GM19240 (cell line): ENCODE measurements at regions not wholly inside any gene's neighbourhood (a gene's known extent, or its start where the extent isn't known, plus 50 kb on each side); places are given as distances from the start of the nearest gene placed in this dataset.

Experiments used
- DNase-seq: peaks from one replicate; pipeline ENCODE4 v3.0.0; 2011; ENCODE audit warnings: low spot score; ENCODE audit not compliant: insufficient read length

GRCh38 chr4:13250263-13250662 lies 233.9 kb downstream of the RAB28 start:
- no peak for DNase-seq

- no peak for DNase-seq
Observed at GRCh38 chr4:13248621-13249298, 235.4 kb downstream of the RAB28 start.

GRCh38 chr4:13246107-13246506 lies 238.0 kb downstream of the RAB28 start:
- DNase-seq: no peak

DNA sequence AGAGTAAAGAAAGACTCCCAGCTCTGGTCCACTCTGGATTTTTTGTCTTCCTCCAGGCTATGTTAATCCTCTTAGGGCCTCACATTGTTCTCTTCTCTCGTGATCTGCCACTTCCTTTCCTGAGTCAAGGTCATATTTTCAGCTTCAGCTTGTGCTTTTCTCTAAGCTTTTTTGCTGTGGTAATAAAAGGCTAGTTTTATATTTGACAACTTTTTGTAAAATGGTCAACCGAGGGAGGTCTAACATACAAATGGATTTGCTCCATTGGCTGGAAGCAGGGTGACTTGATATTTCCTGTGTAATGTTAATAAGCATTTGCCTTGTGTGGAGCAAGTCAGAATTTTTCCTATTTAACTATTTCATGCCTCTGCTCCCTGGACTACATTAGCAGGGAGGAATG lies 239.7 kb downstream of the RAB28 start:
- DNase-seq: no peak

- DNase-seq: no peak
Observed at GRCh38 chr4:13243152-13243551, 241.0 kb downstream of the RAB28 start.

GRCh38 chr4:13240066-13240465 lies 244.1 kb downstream of the RAB28 start:
- no peak for DNase-seq

DNA sequence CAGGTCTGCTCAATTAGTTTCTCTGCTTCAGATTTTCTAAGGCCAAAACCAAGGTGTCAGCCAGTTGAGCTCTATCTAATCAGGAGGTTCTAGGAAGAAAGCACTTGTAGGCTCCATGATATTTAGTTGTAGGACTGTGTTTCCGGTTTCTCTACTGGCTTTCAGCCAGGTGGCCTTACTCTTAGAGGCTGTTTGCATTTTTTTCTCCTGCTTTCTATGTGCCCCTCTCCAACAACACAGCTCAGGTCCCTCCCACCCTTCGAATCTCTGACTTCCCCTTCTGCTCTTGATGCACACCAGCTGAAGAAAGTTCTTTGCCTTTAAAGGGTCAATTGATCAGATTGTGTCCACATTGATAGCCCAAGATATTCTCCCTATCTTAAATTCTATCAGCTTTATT lies 245.2 kb downstream of the RAB28 start:
- DNase-seq: no peak

DNA sequence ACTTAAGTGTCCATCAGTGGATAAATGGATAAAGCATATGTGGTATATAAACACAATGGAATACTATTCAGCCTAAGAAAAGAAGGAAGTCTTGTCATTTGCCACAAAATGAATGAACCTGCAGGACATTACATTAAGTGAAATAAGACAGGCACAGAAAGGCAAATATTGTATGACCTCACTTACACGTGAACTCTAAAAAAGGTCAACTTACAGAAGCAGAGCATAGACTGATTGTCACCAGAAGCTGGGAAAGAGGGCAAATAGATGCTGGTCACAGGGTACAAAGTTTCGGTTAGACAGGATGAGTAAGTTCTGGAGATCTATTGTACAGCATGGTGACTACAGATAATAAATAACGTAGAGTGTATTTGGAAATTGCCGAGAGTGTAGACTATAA lies 247.7 kb downstream of the RAB28 start:
- no peak for DNase-seq

- no peak for DNase-seq
Observed at GRCh38 chr4:13233755-13234154, 250.4 kb downstream of the RAB28 start.

DNA sequence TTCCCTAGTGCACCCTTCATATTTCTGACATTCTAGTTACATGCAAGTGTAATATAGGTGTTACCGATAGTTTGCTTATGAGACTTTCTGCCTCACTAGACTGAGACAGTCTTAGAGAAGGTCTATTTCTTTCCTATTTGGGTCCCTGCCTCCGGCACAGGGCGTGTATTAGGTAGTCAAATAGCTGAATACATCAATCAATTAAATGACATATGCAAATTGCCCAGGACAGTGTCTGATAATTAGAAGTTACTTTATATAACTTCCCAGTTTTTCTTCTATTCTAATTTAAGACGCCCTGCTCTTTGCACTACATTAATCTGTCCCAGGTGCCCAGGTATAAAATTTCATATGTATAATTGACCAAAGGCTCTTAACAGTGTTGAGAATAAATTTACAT lies 264.2 kb downstream of the RAB28 start:
- no peak for DNase-seq

- no peak for DNase-seq
Observed at GRCh38 chr4:13218326-13218958, 265.7 kb downstream of the RAB28 start.

- no peak for DNase-seq
Observed at GRCh38 chr4:13215560-13215959, 268.6 kb downstream of the RAB28 start.

DNA sequence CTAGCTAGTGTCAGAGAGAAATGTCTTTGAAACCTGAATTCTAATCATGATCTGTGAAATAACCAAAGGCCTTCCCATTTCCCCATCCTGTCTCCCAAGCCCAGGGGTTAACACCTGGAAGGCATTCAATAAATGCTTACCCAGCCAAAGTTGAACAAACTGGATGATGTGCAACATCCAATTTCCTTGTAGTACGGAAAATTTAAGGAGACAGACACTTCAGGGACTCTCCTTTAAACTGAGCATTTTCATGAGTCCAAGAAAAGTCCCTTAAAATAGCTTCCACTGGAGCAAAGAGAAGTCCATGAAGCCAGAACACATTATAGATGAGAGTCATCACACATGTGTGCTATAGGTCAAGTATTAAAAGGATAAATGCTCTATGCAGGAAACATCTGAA lies 271.2 kb downstream of the RAB28 start:
- DNase-seq: no peak

DNA sequence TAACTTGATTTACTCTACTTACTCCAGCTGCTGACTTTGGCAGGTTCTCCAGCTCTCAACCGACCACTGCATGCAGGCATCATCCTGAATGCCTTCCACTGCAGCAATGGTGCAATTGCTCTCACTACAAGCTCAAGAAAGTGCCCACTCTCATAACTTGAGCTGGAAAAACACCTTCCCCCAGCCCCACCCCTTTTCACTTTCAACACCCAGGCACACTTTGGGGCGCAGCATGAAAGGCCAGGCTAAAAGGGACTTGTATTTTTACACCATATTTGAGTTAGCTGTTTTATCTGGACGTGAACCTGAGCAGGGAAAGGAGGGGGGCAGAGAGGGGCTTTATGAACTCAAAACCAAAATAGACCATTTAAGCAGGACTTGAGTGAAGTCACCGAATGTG lies 274.5 kb downstream of the RAB28 start:
- DNase-seq: no peak

DNA sequence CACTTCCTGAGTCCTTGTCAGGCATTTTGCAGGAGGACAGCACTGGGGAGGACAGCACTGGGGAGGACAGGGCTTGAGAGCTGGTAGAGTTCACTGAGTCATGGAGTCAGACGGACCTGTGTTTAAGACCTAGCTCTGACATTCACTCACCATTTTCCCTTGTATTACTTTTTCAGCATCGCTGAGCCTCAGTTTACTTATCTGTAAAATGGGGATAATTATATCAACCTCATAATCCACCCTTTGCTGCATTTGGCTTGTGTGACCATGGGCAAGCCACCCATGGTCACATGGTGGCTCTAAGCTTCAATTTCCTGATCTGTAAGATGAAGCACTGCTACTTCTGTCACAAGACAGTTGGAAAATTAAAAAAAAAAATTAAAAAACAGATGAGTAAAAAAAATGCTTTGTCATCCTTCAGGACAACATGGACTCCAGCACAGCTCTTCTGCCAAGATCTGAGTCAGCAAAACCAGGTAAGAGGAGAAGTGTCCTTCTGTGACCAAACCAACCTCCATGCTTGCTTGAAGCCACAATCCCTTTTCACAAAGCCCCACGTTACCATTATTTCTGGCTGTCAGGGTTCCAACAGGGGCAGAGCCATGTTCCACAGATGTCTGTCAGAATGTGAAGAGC lies 275.5 kb downstream of the RAB28 start:
- DNase-seq: no peak

GRCh38 chr4:13207226-13207625 lies 276.9 kb downstream of the RAB28 start:
- no peak for DNase-seq

DNA sequence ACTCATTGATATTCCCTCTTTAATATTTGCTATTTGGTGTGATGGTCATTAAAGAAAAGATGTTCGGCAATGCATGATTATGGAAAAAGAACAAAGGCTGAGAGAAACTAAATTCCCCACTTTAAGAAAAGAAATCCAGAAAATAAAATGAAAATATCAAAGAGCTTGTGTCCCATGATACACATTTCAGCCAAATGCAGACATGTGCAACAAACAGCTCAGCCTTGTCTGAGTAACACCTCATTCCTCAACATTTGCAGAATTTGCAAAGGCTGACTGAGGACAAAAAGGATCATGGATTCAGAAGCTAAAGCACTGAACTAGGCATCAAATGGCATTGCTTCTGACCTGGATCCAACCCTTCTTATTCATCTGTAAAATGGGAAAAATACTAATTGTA lies 281.0 kb downstream of the RAB28 start:
- DNase-seq: no peak

DNA sequence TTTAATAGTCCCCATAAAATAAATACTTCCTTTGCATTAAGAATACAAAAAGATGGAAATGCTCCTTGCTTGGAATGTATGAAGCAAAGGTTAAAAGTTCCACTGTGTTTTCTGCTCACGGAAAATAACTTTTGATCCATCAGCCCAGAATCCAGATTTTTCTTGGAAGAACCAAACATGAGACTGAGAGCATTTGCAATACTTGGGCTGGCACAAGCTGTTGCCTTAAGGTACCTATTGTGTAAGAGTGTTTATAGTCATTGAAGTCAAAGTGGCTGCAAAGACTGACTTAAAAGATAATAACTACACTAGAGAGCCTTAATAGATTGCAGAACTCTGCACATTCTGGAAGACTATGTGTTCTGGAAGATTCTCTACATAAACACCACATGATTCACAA lies 281.4 kb downstream of the RAB28 start:
- no peak for DNase-seq

GRCh38 chr4:13201241-13201640 lies 282.9 kb downstream of the RAB28 start:
- DNase-seq: no peak

DNA sequence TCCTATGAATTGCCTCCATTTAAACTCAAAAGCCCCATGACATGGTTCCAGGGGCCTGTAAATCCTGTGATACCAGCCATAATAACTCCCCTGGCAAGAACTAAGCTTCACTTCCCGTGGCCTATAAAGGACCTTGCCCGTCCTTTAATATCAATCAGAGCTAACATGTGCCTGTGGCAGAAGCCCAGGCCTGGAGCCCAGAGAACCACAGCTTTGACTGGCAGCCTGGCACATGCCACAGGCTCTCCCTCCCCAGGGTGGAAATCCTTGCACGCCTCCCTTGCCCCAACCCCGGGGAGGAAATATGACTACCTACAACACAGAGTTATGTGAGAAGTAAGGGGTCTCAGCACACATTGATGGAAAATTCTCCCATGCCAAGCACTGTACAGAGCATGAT lies 287.4 kb downstream of the RAB28 start:
- no peak for DNase-seq

DNA sequence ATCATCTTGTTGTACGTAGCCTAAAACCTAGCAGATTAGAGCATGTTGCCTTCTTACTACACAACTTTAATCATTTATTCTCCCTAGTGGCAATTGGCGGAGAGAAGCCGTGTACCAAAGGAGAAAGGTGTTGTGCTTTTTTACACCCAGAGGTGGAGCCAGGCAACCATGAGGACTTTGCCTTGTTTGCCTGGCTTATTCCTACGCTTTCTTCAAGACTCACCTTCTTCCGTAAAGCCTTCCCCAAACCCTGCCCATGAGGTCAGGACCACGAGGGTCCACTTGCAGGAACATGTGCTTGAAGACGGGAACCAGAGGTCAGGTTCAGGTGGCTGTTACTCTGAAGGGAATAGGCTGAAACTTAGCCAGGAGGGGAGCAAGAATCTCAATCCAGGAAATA lies 290.5 kb downstream of the RAB28 start:
- DNase-seq: no peak

GRCh38 chr4:13190093-13190721 lies 293.9 kb downstream of the RAB28 start:
- DNase-seq: no peak

- DNase-seq: no peak
Observed at GRCh38 chr4:13184199-13184598, 299.9 kb downstream of the RAB28 start.
